OCI-LY1 (cell line): ENCODE measurements at regions not wholly inside any gene's neighbourhood (a gene's known extent, or its start where the extent isn't known, plus 50 kb on each side); places are given as distances from the start of the nearest gene placed in this dataset.

Source experiments
- CTCF ChIP-seq: fragments of 200-600 bp; sonication (generic), shearing (Covaris generic); IDR thresholded peaks from 2 replicates; pipeline ENCODE4 v1.5.1; 2017; ENCODE audit warnings: mild to moderate bottlenecking, antibody characterized with exemption, low read length, moderate library complexity, mixed read lengths
- EZH2 ChIP-seq: fragments of 200-600 bp; sonication (generic), shearing (Covaris generic); IDR thresholded peaks from 2 replicates; pipeline ENCODE4 v1.8.0; 2017; ENCODE audit warnings: borderline replicate concordance, mixed run types, mild to moderate bottlenecking, antibody characterized with exemption, low read length, moderate library complexity, mixed read lengths

GRCh38 chr20:11277858-11278257 lies 604.1 kb upstream of the JAG1 start:
- TF ChIP-seq CTCF: no peak
- TF ChIP-seq EZH2: no peak
